ENCODE measurements at regions not wholly inside any gene's neighbourhood (a gene's known extent, or its start where the extent isn't known, plus 50 kb on each side); places are given as distances from the start of the nearest gene placed in this dataset.

- Histone ChIP-seq H2AFZ (ENCODE audit: low read depth, low read length, severe bottlenecking) (no peak overlapping the region), H4K20me1 (ENCODE audit: low read depth, low read length) (no peaks in the 10 kb centered on the region)
- TF ChIP-seq CTCF (IDR thresholded peaks at IDR 0.05; ENCODE audit: insufficient read depth, low read length, poor library complexity, severe bottlenecking) (no peak), EZH2phosphoT487 (conservative IDR thresholded peaks at IDR 0.05; ENCODE audit: low read length) (no peak)
Observed at GRCh38 chr2:226520723-226521122, 278.9 kb downstream of the IRS1 start.

GRCh38 chr2:226515344-226516055 is 284.1 kb downstream of the IRS1 start:
- H3K27ac ChIP-seq (ENCODE audit: low read depth, low read length): no peak overlapping the region
- H4K20me1 ChIP-seq (ENCODE audit: low read depth, low read length): no peaks in the 10 kb centered on the region
- H3K9ac ChIP-seq (ENCODE audit: low read length): no peak overlapping the region
- no peak for TF ChIP-seq CTCF (IDR thresholded peaks at IDR 0.05; ENCODE audit: insufficient read depth, low read length, poor library complexity, severe bottlenecking)
- TF ChIP-seq EZH2phosphoT487 (conservative IDR thresholded peaks at IDR 0.05; ENCODE audit: low read length): no peak
- no peak overlapping the region for H2AFZ ChIP-seq (ENCODE audit: low read depth, low read length, severe bottlenecking)
- no peaks in the 10 kb centered on the region for H3K9me2 ChIP-seq (replicated peaks; ENCODE audit: insufficient read depth, low read length)
- H3K79me2 ChIP-seq (ENCODE audit: insufficient read depth, low read length): no peaks in the 10 kb centered on the region
- no peaks in the 10 kb centered on the region for H3K9me3 ChIP-seq (ENCODE audit: insufficient read depth, low read length)
- no peaks in the 10 kb centered on the region for H3F3A ChIP-seq (ENCODE audit: insufficient read depth)
- no peaks in the 10 kb centered on the region for H3K36me3 ChIP-seq (ENCODE audit: low read length)
- H3K4me2 ChIP-seq (ENCODE audit: low read depth, low read length, poor library complexity, severe bottlenecking): no peak overlapping the region
- H3K4me3 ChIP-seq (ENCODE audit: insufficient read depth, low read length, poor library complexity, severe bottlenecking): no peak overlapping the region
- no peaks in the 10 kb centered on the region for H3K27me3 ChIP-seq (ENCODE audit: low read length)

More at GRCh38 chr2:226520723-226521122, 278.9 kb downstream of the IRS1 start:
- Histone ChIP-seq H3K27ac (ENCODE audit: low read depth, low read length) (no peak overlapping the region), H3K9ac (ENCODE audit: low read length) (no peak overlapping the region), H3K27me3 (ENCODE audit: low read length) (no peaks in the 10 kb centered on the region), H3K4me2 (ENCODE audit: low read depth, low read length, poor library complexity, severe bottlenecking) (no peak overlapping the region), H3K9me3 (ENCODE audit: insufficient read depth, low read length) (no peaks in the 10 kb centered on the region), H3K4me3 (ENCODE audit: insufficient read depth, low read length, poor library complexity, severe bottlenecking) (no peak overlapping the region), H3K9me2 (replicated peaks; ENCODE audit: insufficient read depth, low read length) (no peaks in the 10 kb centered on the region), H3F3A (ENCODE audit: insufficient read depth) (no peaks in the 10 kb centered on the region), H3K36me3 (ENCODE audit: low read length) (no peaks in the 10 kb centered on the region), H3K79me2 (ENCODE audit: insufficient read depth, low read length) (no peaks in the 10 kb centered on the region)

GRCh38 chr2:226514895-226515294 is 284.7 kb downstream of the IRS1 start:
- H3K36me3 ChIP-seq (ENCODE audit: low read length): no peaks in the 10 kb centered on the region
- no peaks in the 10 kb centered on the region for H3K79me2 ChIP-seq (ENCODE audit: insufficient read depth, low read length)
- H3K4me3 ChIP-seq (ENCODE audit: insufficient read depth, low read length, poor library complexity, severe bottlenecking): no peak overlapping the region
- H3K4me2 ChIP-seq (ENCODE audit: low read depth, low read length, poor library complexity, severe bottlenecking): no peak overlapping the region
- H2AFZ ChIP-seq (ENCODE audit: low read depth, low read length, severe bottlenecking): no peak overlapping the region
- no peaks in the 10 kb centered on the region for H3K9me2 ChIP-seq (replicated peaks; ENCODE audit: insufficient read depth, low read length)
- H3K9me3 ChIP-seq (ENCODE audit: insufficient read depth, low read length): no peaks in the 10 kb centered on the region
- H3K9ac ChIP-seq (ENCODE audit: low read length): no peak overlapping the region
- no peaks in the 10 kb centered on the region for H4K20me1 ChIP-seq (ENCODE audit: low read depth, low read length)
- H3K27me3 ChIP-seq (ENCODE audit: low read length): no peaks in the 10 kb centered on the region
- H3F3A ChIP-seq (ENCODE audit: insufficient read depth): no peaks in the 10 kb centered on the region
- H3K27ac ChIP-seq (ENCODE audit: low read depth, low read length): no peak overlapping the region
- TF ChIP-seq CTCF (IDR thresholded peaks at IDR 0.05; ENCODE audit: insufficient read depth, low read length, poor library complexity, severe bottlenecking) (no peak), EZH2phosphoT487 (conservative IDR thresholded peaks at IDR 0.05; ENCODE audit: low read length) (no peak)
